Activated naive CD4-positive, alpha-beta T cell (primary cell): ENCODE measurements at regions not wholly inside any gene's neighbourhood (a gene's known extent, or its start where the extent isn't known, plus 50 kb on each side); places are given as distances from the start of the nearest gene placed in this dataset.

Experiments
- DNase-seq, 4 experiments: peaks; one replicate each; lab custom pipeline; 2025; lab: John Stamatoyannopoulos, UW

DNA sequence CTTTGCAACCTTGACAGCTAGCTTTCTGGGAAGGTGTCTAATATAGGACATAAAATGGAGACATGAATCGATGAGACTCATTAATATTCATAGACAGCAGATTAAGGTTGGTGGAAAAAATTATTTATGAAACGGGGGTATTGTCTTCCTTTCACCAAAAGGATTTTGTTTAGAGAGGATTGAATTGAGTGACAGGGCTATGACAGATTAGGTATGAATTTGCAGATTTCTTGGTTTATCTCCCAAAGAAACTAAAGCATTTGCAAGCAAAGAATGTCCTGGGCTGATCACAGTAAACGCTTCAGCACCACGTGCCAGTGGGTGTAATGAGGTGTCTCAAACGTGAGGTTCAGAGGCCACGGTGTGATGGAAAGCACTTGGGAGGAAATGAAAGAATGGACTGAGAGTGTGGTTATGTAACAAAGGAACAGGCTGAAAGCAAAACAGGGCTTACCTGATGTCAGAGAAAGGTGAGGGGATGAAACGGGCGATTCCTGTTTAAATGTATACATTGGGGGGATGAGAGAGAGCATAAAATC is 329.2 kb upstream of the NPVF start:
- DNase-seq = no peak

DNA sequence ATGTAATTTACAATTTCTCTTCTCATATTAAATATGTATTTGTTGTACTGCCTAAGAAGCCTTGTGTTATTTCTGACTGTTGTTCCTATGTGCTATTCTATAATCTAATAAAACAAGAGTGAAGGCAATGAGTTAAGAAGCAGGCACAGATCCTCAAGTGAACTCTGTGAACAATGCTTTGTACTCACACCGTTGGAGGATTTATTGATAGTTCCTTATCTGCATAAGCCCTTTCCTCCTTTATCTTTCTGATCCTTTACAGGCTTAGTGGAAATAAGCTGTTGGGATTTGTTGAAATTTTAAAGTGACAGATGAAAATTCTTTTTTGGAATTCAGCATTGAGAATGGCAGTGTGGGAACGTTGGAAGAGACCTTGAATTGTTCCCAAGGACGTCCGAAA is 329.6 kb upstream of the NPVF start:
- DNase-seq = no peak

DNA sequence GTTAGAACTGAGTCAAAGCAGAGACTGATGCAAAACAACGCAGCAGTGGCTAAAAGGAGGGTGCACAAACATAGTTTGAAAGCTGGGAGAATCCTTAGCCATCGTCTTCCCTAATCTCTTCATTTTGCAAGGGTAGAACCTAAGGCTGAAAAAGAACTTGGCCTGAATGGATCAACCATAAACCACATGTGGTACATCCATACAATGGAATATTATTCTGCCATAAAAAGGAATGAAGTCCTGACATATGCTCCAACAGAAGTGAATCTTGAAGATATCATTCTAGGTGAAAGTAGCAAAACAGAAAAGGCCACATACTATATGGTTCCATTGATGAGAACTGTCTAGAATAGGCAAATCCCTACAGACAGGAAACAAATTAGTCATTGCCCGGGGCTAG is 330.3 kb upstream of the NPVF start:
- DNase-seq = no peak

DNA sequence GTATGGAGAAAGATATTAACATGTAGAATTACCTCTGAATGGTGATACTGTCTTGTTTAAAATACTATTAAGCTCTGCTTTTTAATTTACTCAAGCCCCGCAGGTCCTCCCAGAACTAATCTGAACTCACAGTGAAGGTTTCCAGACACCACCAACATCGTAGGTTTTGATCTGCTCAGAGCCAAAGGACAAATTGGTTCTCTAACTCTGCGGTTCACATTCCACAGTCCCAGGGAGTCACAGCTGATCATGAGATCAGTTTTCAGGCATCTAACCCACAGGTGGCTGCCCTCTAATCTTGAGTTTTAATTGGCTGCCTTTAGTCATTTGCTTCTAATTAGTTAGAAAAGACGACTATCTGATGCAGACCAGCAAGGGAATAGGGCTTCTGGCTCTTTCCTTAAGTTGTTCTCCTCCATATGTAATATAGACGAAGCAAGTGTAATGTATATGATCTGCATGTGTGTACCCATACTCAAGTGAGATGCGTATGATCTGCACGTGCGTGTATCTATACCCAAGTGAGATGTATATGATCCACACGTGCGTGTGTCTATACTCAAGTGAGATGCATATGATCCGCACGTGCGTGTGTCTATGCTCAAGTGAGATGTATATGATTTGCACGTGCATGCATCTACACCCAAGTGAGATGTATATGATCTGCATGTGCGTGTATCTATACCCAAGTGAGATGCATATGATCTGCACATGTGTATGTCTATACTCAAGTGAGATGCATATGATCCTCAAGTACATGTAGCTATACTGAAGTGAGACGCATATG is 331.5 kb upstream of the NPVF start:
- DNase-seq = no peak

DNA sequence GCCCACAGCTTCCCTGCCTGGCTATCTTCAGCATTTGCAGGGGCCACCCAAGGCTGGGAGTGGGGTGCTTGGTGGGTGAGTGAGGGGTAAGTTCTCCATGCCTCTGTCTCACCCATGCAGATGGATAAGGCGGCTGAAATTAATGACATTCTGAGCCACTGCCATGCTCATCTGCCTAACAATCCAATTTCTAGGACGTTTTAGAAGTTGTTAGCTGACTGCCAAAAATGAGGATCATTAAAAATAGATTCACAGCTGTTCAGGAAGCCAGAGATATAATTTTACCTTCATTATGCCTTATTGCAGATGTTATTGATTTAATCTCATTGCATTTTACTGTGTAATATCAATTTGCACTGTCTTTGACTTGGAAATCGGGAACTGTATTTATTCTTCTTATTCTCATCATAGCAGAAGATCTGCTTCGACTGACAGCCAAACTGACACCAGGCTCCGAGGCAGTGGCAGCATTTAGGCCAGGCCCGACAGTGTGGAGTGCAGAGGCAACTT is 334.4 kb upstream of the NPVF start:
- no peak for DNase-seq

DNA sequence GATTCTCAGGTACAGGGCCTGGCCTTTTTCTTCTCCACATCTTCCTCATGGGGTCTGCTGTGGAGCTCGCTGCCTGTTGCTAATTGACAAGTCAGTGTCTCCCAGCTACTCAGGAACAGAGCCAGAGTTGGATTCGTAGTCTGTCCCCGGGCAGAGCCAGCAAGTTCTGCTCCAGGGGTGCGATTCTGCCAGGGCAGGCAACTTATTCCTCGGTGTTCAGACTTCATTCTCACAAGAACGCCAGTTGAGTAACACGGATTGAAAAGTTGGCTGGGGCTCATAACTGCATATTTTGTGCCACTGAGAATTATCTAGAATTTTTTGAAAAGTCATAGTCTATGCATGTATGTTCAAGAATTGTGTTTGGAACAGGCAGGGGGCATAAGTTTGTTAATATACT is 336.7 kb upstream of the NPVF start:
- DNase-seq = no peak

DNA sequence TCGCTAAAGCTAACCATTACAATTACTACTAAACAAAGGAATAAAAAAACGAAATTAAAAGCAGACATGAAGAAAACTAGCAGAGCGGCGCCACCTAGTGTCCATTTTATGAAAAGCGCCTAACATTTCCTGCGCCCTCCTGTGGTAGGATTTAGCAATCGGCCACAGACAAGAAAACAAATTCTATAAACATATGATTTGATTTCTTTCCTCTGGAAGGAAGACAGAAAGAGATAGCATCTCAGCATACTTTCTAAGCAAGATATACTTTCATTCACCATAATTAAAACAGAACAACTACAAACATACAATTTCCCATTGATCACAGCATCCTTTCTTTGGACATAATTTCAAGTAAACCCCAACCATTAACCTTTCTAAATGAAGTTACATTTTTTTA is 337.7 kb upstream of the NPVF start:
- peak in 3 of 4 experiments; percentile 9 to 52 (median 37) for DNase-seq

DNA sequence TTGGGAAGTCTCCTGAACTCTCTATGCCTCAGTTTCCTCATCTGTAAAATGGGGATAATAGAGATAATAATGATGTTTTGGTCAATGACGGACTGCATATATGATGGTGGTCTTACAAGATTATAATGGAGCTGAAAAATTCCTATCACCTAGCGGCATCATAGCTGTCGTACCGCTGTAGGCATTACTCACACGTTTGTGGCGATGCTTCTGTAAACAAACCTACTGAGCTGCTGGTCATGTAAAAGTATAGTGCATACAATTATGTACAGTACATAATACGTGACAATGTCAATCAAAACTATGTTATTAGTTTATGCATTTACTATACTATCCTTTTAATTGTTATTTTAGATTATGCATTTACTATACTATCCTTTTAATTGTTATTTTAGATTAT is 339.1 kb upstream of the NPVF start:
- no peak for DNase-seq

DNA sequence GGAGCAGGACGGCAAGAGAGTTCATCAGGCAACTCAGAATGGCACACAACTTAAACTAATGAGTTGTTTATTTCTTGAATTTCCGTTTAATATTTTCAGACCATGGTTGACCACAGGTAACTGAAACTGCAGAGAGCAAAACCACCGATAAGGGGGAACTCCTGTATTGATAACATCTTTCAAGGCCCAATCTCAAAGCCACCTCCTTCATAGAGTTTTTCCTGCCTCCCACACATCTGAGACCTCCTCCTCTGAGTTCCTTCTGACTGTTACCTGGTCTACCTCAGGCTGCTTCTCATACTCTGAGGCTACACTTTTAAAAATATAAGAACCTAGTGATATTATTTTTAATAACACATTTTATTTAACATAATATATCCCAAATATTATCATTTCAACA is 341.5 kb upstream of the NPVF start:
- no peak for DNase-seq

DNA sequence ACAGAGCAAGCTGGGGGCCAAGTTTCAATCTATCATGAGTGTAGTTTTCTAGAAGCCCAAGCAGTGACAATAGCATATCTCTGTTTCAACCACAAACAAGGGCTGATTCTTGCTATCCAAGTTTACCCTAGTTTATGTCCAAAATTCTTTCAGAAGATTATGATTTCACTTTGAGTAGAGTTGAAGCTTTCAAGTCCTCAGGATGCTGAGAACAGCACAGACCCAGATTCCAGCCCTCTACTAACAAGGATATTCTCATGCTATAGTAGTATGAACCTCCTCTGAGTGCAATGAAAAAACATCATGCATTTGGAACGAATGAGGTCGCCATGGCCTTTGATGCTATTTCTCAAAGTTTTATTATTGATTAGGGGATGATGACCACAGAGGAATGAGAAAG is 344.1 kb upstream of the NPVF start:
- DNase-seq = no peak

DNA sequence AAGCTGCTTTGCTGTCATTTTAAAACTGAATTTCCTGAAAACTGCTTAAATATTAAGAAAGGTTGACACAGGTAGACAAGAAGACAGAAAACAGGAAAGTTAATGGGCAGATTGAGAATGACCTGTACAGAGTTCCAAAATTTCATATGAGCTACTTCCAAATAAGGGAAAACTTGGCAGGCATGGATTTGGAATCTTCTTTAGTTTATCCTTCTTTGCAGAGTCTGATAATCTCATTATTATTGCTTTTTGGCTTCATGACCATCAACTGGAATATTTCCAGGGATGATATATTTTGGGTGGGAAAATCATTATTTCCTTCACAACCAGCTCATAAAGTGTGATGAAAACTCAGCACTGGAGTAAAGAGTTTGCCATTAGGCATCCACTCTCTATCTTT is 346.5 kb upstream of the NPVF start:
- DNase-seq = no peak

DNA sequence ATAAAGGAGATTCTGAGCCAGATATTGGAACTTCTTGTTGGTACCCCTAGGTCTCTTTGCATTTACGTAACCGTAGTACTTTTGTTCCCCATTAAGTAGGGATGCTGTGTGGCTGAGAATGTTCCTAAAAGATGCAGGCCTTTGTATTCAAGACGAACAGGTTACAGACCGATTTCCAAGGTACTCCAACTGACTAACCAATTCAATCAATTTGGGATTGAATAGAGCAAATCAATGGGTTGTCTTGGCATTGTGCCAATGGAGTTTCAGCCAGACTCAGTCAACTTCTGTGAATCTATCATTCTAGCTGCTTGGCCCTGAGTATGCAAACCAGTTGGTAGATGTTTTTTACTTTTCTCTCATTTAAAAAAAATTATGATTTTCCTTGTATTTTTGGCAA is 347.3 kb upstream of the NPVF start:
- no peak for DNase-seq

DNA sequence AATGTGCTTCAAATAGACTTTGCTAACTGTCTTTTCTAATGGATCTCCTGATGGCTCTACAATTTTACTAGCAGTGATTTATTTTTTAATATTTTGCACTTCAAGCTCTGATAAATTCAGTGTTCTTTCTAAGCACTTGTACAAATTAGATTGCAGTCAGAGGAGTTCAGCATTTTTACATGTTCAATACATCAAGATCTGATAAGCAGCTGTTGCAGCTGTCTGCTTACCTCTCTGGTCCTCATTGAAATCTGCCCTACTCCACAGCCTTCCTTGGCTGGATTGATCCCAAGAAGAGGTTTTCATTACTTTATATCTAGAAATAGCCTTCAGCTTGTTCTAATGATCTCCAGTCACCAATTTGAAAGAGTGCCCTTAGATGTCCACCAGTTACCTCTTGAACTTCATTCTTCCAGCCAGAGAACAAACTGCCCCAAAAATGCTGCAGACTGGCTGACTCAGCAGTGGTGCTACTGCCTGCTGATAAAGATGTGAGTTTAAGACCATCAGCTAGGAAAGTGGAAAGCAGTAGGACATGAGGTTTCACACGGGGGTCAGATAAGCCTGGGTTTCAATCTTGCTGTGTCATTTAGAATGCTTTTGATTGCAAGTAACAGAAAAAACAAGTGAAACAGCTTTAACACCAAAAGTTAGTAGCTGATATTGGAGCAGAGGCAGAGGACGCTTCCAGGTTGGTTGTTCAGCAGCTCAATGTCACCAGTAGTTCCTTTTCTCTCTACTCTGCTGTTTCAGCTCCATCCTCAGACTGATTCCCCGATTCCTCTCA is 350.9 kb upstream of the NPVF start:
- DNase-seq = no peak

DNA sequence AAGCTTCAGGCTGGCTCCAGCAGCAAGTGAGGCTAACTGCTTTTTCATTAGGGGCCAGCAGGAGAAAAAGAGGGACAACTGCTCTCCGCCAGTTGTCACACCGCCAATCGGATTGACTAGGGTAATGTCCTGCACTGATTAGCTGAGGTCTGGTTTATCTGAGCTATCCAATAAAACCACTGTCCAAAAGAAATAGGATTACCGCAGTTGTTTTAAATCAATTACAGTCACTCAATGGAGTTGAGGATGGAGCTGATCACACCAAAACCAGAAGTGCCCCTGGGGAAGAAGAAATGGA is 351.4 kb upstream of the NPVF start:
- DNase-seq = no peak

DNA sequence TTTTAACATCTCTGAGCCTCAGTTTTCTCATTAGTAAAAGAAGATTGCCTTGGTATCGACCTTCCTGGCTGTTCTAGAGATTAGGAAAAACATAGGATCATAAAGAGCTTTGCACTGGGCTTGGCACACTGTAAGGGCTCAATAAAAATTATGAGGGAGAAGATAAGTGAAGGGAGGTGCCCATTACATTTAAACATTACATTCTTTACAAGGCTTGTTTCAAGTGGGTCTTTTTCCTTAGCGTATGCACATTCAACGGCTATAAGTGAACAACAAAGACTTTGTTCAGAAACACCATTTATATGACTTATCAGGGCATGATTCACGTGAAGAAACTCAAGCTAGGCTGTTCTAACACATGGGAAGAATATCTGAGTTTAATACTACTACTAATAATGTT is 351.9 kb upstream of the NPVF start:
- DNase-seq = no peak

DNA sequence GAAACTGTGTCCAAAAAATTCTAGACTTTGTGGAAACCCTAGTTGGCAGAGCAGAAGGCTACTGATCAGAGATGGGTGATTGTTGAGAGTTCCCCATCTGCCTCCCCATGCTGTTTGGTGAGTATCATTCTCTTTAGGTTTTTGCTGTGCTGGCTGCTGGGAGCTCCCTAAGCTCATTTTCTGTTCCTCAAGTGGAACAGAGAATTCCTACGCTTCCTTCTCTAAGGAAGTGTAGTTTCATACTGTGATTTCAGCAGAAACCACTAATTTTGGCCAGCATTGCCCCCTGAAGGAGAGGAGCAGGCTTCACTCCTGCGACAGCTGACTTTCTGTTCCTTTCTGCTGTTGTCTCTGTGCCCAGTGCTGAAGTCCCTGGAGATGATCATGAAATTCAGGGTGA is 355.3 kb upstream of the NPVF start:
- no peak for DNase-seq

DNA sequence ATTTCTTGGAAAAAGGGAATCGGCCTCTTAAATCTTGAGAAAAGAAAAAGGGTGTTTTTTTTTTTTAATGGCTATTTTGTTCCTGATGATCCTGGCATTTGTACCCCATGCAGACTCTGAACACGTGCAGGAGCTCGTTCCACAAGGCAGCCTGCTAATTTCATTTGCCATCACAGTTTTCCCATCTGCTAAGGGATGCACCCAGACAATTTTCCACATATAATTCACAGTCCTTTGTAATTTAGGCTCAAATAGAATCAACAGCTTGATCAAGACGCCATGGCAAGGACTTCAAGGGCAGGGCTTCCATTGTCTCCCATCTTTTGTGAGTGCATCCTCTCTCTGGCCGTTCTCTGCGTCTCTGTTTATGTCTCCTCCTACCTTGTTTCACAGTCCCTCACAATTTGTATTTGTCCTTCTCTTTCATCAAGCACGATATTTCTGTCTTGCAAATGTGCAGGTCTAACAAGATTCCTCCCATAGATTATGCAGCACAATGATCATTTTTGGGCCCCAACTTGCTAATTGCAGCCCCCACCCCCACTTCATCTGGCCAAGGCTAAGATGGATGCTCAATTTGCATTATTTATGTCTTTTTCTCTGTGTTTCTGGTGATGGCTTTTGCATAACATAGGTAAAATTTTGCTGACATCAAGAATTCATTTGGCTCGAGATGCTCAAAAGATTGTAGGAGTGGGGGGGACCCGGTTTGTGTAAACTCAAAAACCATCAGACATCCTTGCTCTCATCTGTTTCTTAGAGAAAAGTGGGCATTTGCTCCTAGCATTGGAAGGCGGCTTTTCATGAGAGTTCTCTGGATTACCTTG is 356.0 kb upstream of the NPVF start:
- DNase-seq = no peak

DNA sequence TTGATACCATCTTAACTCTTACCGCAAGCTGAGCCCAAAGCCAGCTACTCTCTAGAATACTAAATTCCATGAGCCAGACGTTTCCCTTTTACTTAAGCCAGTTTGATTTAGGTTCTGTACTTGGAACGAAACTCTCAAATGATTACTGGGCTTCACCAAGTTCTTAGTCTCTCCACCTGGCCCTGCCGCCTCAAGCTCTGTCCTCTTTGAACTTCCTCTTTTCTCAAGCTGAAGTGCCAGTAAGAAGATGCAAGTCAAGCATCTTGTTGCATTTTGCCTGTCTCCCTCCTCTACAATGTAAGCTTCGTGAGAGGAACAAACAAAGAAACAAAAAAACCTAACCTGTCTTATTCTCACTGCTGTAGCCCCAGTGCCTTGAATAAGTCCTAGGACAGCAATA is 358.2 kb upstream of the NPVF start:
- DNase-seq = no peak

DNA sequence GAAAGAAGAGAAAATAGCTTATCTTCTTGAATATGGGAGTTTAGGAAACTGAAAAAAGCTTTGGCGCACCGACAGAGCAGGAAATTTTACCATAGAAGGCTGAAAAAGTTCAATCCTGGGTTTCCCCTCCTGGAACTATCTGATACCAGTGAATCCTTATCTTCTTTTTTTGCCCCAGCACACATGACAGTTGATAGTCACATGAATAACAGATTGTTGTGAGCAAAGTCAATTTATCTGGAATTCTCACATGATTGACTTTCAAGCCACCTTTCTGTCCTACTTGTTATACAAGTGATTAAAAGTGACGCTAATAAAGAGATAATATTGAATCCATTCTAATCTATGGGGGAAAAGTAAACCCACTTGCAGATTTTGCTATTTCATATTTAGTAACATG is 365.8 kb upstream of the NPVF start:
- no peak for DNase-seq

DNA sequence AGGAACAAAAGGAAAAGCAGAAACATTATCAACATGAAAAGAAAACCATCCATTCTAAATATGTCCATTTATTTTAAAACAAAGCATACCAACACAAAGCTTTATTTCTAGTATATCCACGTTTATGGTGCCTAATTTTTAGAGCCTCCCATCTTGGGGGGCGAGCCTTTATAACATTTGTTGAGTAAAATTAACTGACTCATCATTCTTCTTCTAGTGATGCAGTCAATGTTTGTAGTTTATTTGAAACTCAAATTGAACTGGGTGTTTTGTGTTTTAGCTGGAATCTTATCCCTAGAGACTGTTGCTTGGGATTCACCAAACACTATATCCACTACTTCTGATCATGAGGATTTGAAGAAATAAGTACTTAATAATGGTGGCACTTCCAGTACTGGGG is 366.4 kb upstream of the NPVF start:
- DNase-seq = no peak

DNA sequence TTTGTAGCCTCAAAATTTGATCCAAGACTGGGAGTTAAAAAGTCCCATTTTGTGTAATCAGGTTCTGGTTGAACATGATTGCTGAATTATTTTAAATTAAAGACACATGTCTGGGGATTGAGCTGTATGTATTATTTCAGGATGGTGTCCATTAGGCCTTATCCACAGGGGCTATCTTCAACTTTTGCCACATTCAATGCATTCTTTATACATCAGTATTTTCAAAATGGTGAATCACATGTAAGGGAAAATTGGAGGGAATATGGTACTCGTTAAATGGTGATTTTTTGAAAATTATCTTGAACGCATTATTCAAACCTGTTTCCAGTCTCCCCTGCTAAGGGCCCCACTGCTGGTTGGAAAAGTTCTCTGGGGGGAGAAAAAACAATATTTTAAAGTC is 367.7 kb upstream of the NPVF start:
- no peak for DNase-seq

DNA sequence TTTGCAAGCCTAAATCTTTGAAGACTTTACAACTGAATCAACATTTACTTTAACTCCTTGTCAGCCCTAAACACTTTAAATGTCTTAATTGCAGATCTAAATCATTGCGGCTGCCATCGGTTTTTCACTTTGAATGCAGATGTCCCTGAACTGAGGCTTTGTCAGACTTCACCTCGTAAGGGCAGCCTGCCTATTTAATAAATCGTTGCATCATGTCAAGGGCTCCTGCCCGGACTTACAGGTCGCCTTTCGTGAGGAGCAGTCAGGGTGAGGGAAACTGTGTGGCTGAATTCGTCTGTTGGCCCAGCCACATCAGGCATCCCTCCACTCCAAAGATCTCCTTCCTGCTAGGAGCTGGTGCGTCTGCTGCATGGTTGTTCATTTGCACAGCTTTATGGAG is 368.2 kb upstream of the NPVF start:
- no peak for DNase-seq

DNA sequence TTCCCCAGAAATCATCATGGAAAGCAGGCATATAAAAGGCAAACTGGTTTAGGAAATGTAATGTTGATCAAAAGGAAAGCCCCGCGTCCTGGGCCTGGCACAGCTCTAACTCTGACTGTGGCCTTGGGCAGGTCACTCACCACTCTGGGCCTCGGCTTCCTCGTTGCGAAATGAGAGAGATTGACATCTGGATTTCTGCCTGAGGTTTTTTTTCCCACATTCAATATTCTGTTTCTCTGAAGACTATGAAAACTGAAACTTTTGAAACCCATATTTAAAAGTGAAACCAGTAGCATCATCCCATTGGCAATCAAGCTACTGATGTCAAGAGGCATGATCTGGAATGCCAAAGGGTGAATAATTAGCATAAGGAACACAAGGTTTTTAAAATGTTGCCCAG is 369.7 kb upstream of the NPVF start:
- DNase-seq = no peak
